GM18909 (cell line): ENCODE measurements at regions not wholly inside any gene's neighbourhood (a gene's known extent, or its start where the extent isn't known, plus 50 kb on each side); places are given as distances from the start of the nearest gene placed in this dataset.

ENCODE experiments used
- ATAC-seq: cut with Tn5 transposase; IDR thresholded peaks from one replicate; pipeline ENCODE4 v1.9.1; 2021; ENCODE audit warnings: mild to moderate bottlenecking; ENCODE audit not compliant: unreplicated experiment, poor library complexity

- no peak for ATAC-seq
These were observed 231.5 kb upstream of the FMR1 start for GRCh38 chrX:147680251-147680650.

GRCh38 chrX:147693511-147693910 lies 218.2 kb upstream of the FMR1 start:
- no peak for ATAC-seq

- ATAC-seq: no peak
These were observed 212.7 kb upstream of the FMR1 start for GRCh38 chrX:147699061-147699460.

- ATAC-seq: no peak
These were observed 201.4 kb upstream of the FMR1 start for GRCh38 chrX:147710301-147710700.

GRCh38 chrX:147733369-147733768 lies 178.3 kb upstream of the FMR1 start:
- ATAC-seq: no peak

GRCh38 chrX:147735364-147735763 lies 176.4 kb upstream of the FMR1 start:
- no peak for ATAC-seq

- no peak for ATAC-seq
These were observed 175.7 kb upstream of the FMR1 start for GRCh38 chrX:147736045-147736444.

GRCh38 chrX:147737690-147738089 lies 174.0 kb upstream of the FMR1 start:
- no peak for ATAC-seq

GRCh38 chrX:147738265-147738664 lies 173.5 kb upstream of the FMR1 start:
- no peak for ATAC-seq

- ATAC-seq: no peak
These were observed 172.5 kb upstream of the FMR1 start for GRCh38 chrX:147739196-147739595.

GRCh38 chrX:147741776-147742175 lies 169.9 kb upstream of the FMR1 start:
- no peak for ATAC-seq

GRCh38 chrX:147749308-147749707 lies 162.4 kb upstream of the FMR1 start:
- no peak for ATAC-seq

- ATAC-seq: no peak
These were observed 154.0 kb upstream of the FMR1 start for GRCh38 chrX:147757750-147758149.

GRCh38 chrX:147763131-147763530 lies 148.6 kb upstream of the FMR1 start:
- ATAC-seq: no peak

- ATAC-seq: no peak
These were observed 146.9 kb upstream of the FMR1 start for GRCh38 chrX:147764868-147765267.

GRCh38 chrX:147770858-147771257 lies 140.9 kb upstream of the FMR1 start:
- no peak for ATAC-seq

- no peak for ATAC-seq
These were observed 134.7 kb upstream of the FMR1 start for GRCh38 chrX:147776988-147777387.

GRCh38 chrX:147779173-147779572 lies 132.5 kb upstream of the FMR1 start:
- ATAC-seq: no peak

GRCh38 chrX:147781844-147782243 lies 129.9 kb upstream of the FMR1 start:
- no peak for ATAC-seq

- ATAC-seq: no peak
These were observed 122.9 kb upstream of the FMR1 start for GRCh38 chrX:147788641-147789350.

- no peak for ATAC-seq
These were observed 111.1 kb upstream of the FMR1 start for GRCh38 chrX:147800663-147801062.

GRCh38 chrX:147803948-147804347 lies 107.8 kb upstream of the FMR1 start:
- ATAC-seq: peak; percentile 82

GRCh38 chrX:147811803-147812202 lies 99.9 kb upstream of the FMR1 start:
- ATAC-seq: no peak
